HG03571 (cell line): ENCODE measurements at regions not wholly inside any gene's neighbourhood (a gene's known extent, or its start where the extent isn't known, plus 50 kb on each side); places are given as distances from the start of the nearest gene placed in this dataset.

Experiments
- ATAC-seq: cut with Tn5 transposase; IDR thresholded peaks from one replicate; pipeline ENCODE4 v1.9.1; 2021; ENCODE audit not compliant: unreplicated experiment

GRCh38 chr7:21137640-21138039, 290.2 kb upstream of the SP4 start:
- ATAC-seq, result no peak

- ATAC-seq, result no peak
Measured at GRCh38 chr7:21140622-21141021, 287.3 kb upstream of the SP4 start.

GRCh38 chr7:21141476-21141875, 286.4 kb upstream of the SP4 start:
- no peak for ATAC-seq

GRCh38 chr7:21142081-21142480, 285.8 kb upstream of the SP4 start:
- ATAC-seq, result no peak

GRCh38 chr7:21146642-21147423, 281.1 kb upstream of the SP4 start:
- no peak for ATAC-seq

- ATAC-seq, result no peak
Measured at GRCh38 chr7:21149809-21150208, 278.1 kb upstream of the SP4 start.

GRCh38 chr7:21154614-21155013, 273.3 kb upstream of the SP4 start:
- ATAC-seq, result no peak

- ATAC-seq, result no peak
Measured at GRCh38 chr7:21159506-21159905, 268.4 kb upstream of the SP4 start.

- ATAC-seq, result no peak
Measured at GRCh38 chr7:21160401-21160800, 267.5 kb upstream of the SP4 start.

GRCh38 chr7:21167942-21168341, 259.9 kb upstream of the SP4 start:
- ATAC-seq, result no peak

- no peak for ATAC-seq
Measured at GRCh38 chr7:21169667-21170580, 258.0 kb upstream of the SP4 start.

- ATAC-seq, result no peak
Measured at GRCh38 chr7:21172800-21173199, 255.1 kb upstream of the SP4 start.

- ATAC-seq, result no peak
Measured at GRCh38 chr7:21173436-21173835, 254.4 kb upstream of the SP4 start.

- ATAC-seq, result no peak
Measured at GRCh38 chr7:21175714-21176113, 252.2 kb upstream of the SP4 start.

GRCh38 chr7:21184942-21185652, 242.8 kb upstream of the SP4 start:
- ATAC-seq, result no peak

GRCh38 chr7:21185653-21186265, 242.1 kb upstream of the SP4 start:
- no peak for ATAC-seq

- no peak for ATAC-seq
Measured at GRCh38 chr7:21191321-21192073, 236.4 kb upstream of the SP4 start.

GRCh38 chr7:21192657-21193056, 235.2 kb upstream of the SP4 start:
- ATAC-seq, result no peak

GRCh38 chr7:21193895-21194294, 234.0 kb upstream of the SP4 start:
- ATAC-seq, result no peak

GRCh38 chr7:21194936-21195335, 232.9 kb upstream of the SP4 start:
- no peak for ATAC-seq
